ENCODE measurements at regions not wholly inside any gene's neighbourhood (a gene's known extent, or its start where the extent isn't known, plus 50 kb on each side); places are given as distances from the start of the nearest gene placed in this dataset.
"Not testable (repeated sequence)": the region's sequence is repeated elsewhere in the genome, so short reads cannot be mapped to it uniquely, and the experiment has no call there.

GRCh38 chr4:127446427-127446885, 186.3 kb upstream of the INTU start:
- H3K27ac ChIP-seq: no peak overlapping the region
- no peak for TF ChIP-seq ZFX (IDR thresholded peaks at IDR 0.05; ENCODE audit: borderline replicate concordance)
- no peak for TF ChIP-seq CTCF (IDR thresholded peaks at IDR 0.05)

- H3K27ac ChIP-seq: no peak overlapping the region
- TF ChIP-seq ZFX (IDR thresholded peaks at IDR 0.05; ENCODE audit: borderline replicate concordance): no peak
These were observed 183.8 kb upstream of the INTU start for GRCh38 chr4:127448986-127449385.

- TF ChIP-seq CTCF (IDR thresholded peaks at IDR 0.05): no peak
- no peak for TF ChIP-seq ZFX (IDR thresholded peaks at IDR 0.05; ENCODE audit: borderline replicate concordance)
- no peak overlapping the region for H3K27ac ChIP-seq
These were observed 183.3 kb upstream of the INTU start for GRCh38 chr4:127449449-127449848.

- H3K27ac ChIP-seq: no peak overlapping the region
- TF ChIP-seq ZFX (IDR thresholded peaks at IDR 0.05; ENCODE audit: borderline replicate concordance) (no peak), CTCF (IDR thresholded peaks at IDR 0.05) (no peak)
These were observed 182.5 kb upstream of the INTU start for GRCh38 chr4:127450276-127450675.

GRCh38 chr4:127463883-127464282, 168.9 kb upstream of the INTU start:
- H3K27ac ChIP-seq: no peak overlapping the region

GRCh38 chr4:127469542-127469941, 163.2 kb upstream of the INTU start:
- no peak overlapping the region for H3K27ac ChIP-seq
- TF ChIP-seq CTCF (IDR thresholded peaks at IDR 0.05) (no peak), ZFX (IDR thresholded peaks at IDR 0.05; ENCODE audit: borderline replicate concordance) (no peak)

More at GRCh38 chr4:127463883-127464282, 168.9 kb upstream of the INTU start:
- no peak for TF ChIP-seq CTCF (IDR thresholded peaks at IDR 0.05)
- no peak for TF ChIP-seq ZFX (IDR thresholded peaks at IDR 0.05; ENCODE audit: borderline replicate concordance)

GRCh38 chr4:127469959-127470809, 162.6 kb upstream of the INTU start:
- no peak overlapping the region for H3K27ac ChIP-seq
- TF ChIP-seq ZFX (IDR thresholded peaks at IDR 0.05; ENCODE audit: borderline replicate concordance) (no peak), CTCF (IDR thresholded peaks at IDR 0.05) (no peak)

GRCh38 chr4:127478271-127478670, 154.5 kb upstream of the INTU start:
- not testable (repeated sequence) for H3K27ac ChIP-seq

Measured in 22Rv1 (cell line).